ENCODE measurements at regions not wholly inside any gene's neighbourhood (a gene's known extent, or its start where the extent isn't known, plus 50 kb on each side); places are given as distances from the start of the nearest gene placed in this dataset.

- no peak for DNase-seq
- WGBS (ENCODE audit: insufficient coverage): no CpG with 5 or more reads among the region's 4 CpGs
- no peak overlapping the region for H3K9ac ChIP-seq (ENCODE audit: insufficient read depth, low read length, poor library complexity, severe bottlenecking)
- no peak overlapping the region for H2AFZ ChIP-seq (ENCODE audit: insufficient read depth, low read depth, low read length, poor library complexity, severe bottlenecking)
- H3K9me3 ChIP-seq (replicated peaks in 1 of 2; ENCODE audit: control insufficient read depth in 1 of 2, insufficient read depth in 1 of 2, low read length in 2 of 2): peaks cover 4 to 5% of the 10 kb centered on the region in 2 donors
- H3K4me3 Mint-ChIP-seq: no peak overlapping the region
- no peak overlapping the region for H3K4me2 ChIP-seq (replicated peaks; ENCODE audit: extremely low read depth, low read length, poor library complexity, severe bottlenecking)
- H3K4me1 Mint-ChIP-seq: no peaks in the 10 kb centered on the region
- H3K27ac Mint-ChIP-seq: no peak overlapping the region
- TF ChIP-seq CTCF (IDR thresholded peaks at IDR 0.05): no peak
- no peak overlapping the region for H3K27ac ChIP-seq (ENCODE audit: low read depth in 1 of 2, low read length in 2 of 2)
- H3K4me3 ChIP-seq (replicated peaks in 1 of 3; ENCODE audit: low read depth in 2 of 3, low read length in 3 of 3): no peak overlapping the region
- H3K4me1 ChIP-seq (ENCODE audit: control insufficient read depth in 1 of 2, insufficient read depth in 2 of 2, low read length in 2 of 2): no peaks in the 10 kb centered on the region
- H3K27me3 Mint-ChIP-seq (ENCODE audit: low read depth in 3 of 3): peaks cover 2 to 5% (median 4%) of the 10 kb centered on the region in 3 donors
- intact Hi-C loops (cut with micrococcal nuclease): no loop called here
- H3K27me3 ChIP-seq (ENCODE audit: control insufficient read depth in 2 of 2, insufficient read depth in 2 of 2, low read length in 2 of 2): no peaks in the 10 kb centered on the region
- H3K9me3 Mint-ChIP-seq: peaks cover 0 to 11% (median 10%) of the 10 kb centered on the region in 7 donors
- no peaks in the 10 kb centered on the region for H3K36me3 Mint-ChIP-seq
- H3K79me2 ChIP-seq (ENCODE audit: insufficient read depth, low read length): no peaks in the 10 kb centered on the region
- no peaks in the 10 kb centered on the region for H3K36me3 ChIP-seq (replicated peaks in 1 of 2; ENCODE audit: control insufficient read depth in 1 of 2, insufficient read depth in 2 of 2, low read length in 2 of 2)
- H4K20me1 ChIP-seq (ENCODE audit: insufficient read depth, low read length): no peaks in the 10 kb centered on the region
Measured at GRCh38 chr19:30923096-30923495, 426.1 kb downstream of the TSHZ3 start.

DNA sequence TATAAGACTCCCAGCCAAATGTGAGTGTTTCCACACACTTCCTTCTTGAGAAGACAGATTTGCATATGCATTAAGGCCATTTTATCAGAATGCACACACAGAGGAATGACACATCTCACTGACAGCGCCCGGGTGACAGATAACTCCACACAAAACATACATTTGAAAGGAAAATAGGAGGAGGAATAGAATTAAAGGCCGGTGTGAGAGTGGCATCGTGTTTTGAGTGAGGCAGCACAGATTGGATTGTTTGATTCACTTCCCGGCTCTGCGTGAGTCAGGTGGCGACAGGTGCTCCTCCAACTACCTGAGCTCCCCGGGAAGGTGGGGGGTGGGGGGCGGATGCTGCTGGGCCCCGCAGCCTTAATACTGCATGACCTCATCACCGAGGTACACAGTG lies 429.0 kb downstream of the TSHZ3 start:
- Histone ChIP-seq H3K9me3 (replicated peaks in 1 of 2; ENCODE audit: control insufficient read depth in 1 of 2, insufficient read depth in 1 of 2, low read length in 2 of 2) (no peaks in the 10 kb centered on the region), H3K27ac (ENCODE audit: low read depth in 1 of 2, low read length in 2 of 2) (no peak overlapping the region), H3K4me2 (replicated peaks; ENCODE audit: extremely low read depth, low read length, poor library complexity, severe bottlenecking) (no peak overlapping the region), H2AFZ (ENCODE audit: insufficient read depth, low read depth, low read length, poor library complexity, severe bottlenecking) (no peak overlapping the region), H3K79me2 (ENCODE audit: insufficient read depth, low read length) (no peaks in the 10 kb centered on the region), H3K27me3 (ENCODE audit: control insufficient read depth in 2 of 2, insufficient read depth in 2 of 2, low read length in 2 of 2) (no peaks in the 10 kb centered on the region), H3K36me3 (replicated peaks in 1 of 2; ENCODE audit: control insufficient read depth in 1 of 2, insufficient read depth in 2 of 2, low read length in 2 of 2) (no peaks in the 10 kb centered on the region), H3K4me3 (replicated peaks in 1 of 3; ENCODE audit: low read depth in 2 of 3, low read length in 3 of 3) (no peak overlapping the region), H4K20me1 (ENCODE audit: insufficient read depth, low read length) (no peaks in the 10 kb centered on the region), H3K4me1 (ENCODE audit: control insufficient read depth in 1 of 2, insufficient read depth in 2 of 2, low read length in 2 of 2) (no peaks in the 10 kb centered on the region), H3K9ac (ENCODE audit: insufficient read depth, low read length, poor library complexity, severe bottlenecking) (no peak overlapping the region)
- Mint-ChIP-seq H3K36me3 (no peaks in the 10 kb centered on the region), H3K9me3 (no peaks in the 10 kb centered on the region), H3K27me3 (ENCODE audit: low read depth in 3 of 3) (peaks cover 0 to 4% (median 0%) of the 10 kb centered on the region in 3 donors), H3K27ac (no peak overlapping the region), H3K4me3 (no peak overlapping the region), H3K4me1 (no peaks in the 10 kb centered on the region)
- no peak for TF ChIP-seq CTCF (IDR thresholded peaks at IDR 0.05)
- intact Hi-C loops (cut with micrococcal nuclease): no loop called here
- 86% methylated on average over 2 of the region's 11 CpGs for WGBS (ENCODE audit: insufficient coverage)
- DNase-seq: no peak
